A549 (cell line): ENCODE measurements at regions not wholly inside any gene's neighbourhood (a gene's known extent, or its start where the extent isn't known, plus 50 kb on each side); places are given as distances from the start of the nearest gene placed in this dataset.

Source experiments
- ATAC-seq, 2 experiments: fragments of 200-7000 bp in 1 of 2; fragments of >200 bp in 1 of 2; cut with Nextera tagmentation in 1 of 2; cut with Tn5 transposase in 1 of 2; 3 replicates each; pipeline versions ENCODE4 v1.8.0 to v1.9.1; 2018 to 2020; ENCODE audit warnings: mild to moderate bottlenecking in 1 of 2, moderate library complexity in 1 of 2
- CTCF ChIA-PET: fragments of 300-600 bp; sonication (Branson Sonifier 250); formaldehyde crosslinking; extraction: SDS; loops from one replicate; lab custom pipeline; 2021; ENCODE audit warnings: antibody characterized with exemption, inconsistent platforms; lab: Yijun Ruan, JAX
- POLR2A ChIA-PET: fragments of 350-600 bp; formaldehyde crosslinking; extraction: SDS; loops from one replicate; lab custom pipeline; 2021; ENCODE audit warnings: antibody characterized with exemption, inconsistent platforms; lab: Yijun Ruan, JAX
- DNase-seq, 2 experiments: peaks; one replicate each; pipeline versions ENCODE4 v3.0.0 to v3.0.0-alpha.2; 2011 to 2016; ENCODE audit warnings: low read depth in 1 of 2, low spot score in 1 of 2
- FAIRE-seq: peaks from 2 replicates; lab custom pipeline; 2011; peaks lifted over from hg19 to GRCh38; lab: Jason Lieb, UNC
- H3K27ac ChIP-seq, 2 experiments: fragments of >200 bp; sonication (Bioruptor Twin); formaldehyde crosslinking; 3 replicates each; pipeline ENCODE4 v1.5.1; 2016 to 2017
- H3K4me1 ChIP-seq: fragments of >200 bp; sonication (Bioruptor Twin); formaldehyde crosslinking; 3 replicates; pipeline ENCODE4 v1.6.1; 2016
- H3K4me2 ChIP-seq: fragments of >200 bp; sonication (Bioruptor Twin); formaldehyde crosslinking; 3 replicates; pipeline ENCODE4 v1.6.1; 2016
- H3K4me3 ChIP-seq: fragments of >200 bp; sonication (Bioruptor Twin); formaldehyde crosslinking; 3 replicates; pipeline ENCODE4 v1.5.1; 2016
- H3K9me3 ChIP-seq: fragments of >200 bp; sonication (Bioruptor Twin); formaldehyde crosslinking; 3 replicates; pipeline ENCODE4 v1.6.1; 2016
- CBX8 ChIP-seq: fragments of 200-600 bp; sonication (generic); IDR thresholded peaks from 2 replicates; pipeline ENCODE4 v1.6.1; 2016
- CHD2 ChIP-seq: fragments of 150-350 bp; IDR thresholded peaks from 2 replicates; pipeline ENCODE4 v1.6.1; 2014; ENCODE audit warnings: low read length; ENCODE audit not compliant: partially characterized antibody
- EP300 ChIP-seq, 2 experiments: fragments of >200 bp; sonication (Bioruptor Twin); formaldehyde crosslinking; IDR thresholded peaks; 2 replicates in 1 of 2; 3 replicates in 1 of 2; pipeline ENCODE4 v1.6.1; 2016 to 2017
- FOSB ChIP-seq: fragments of 250-450 bp; sonication (Bioruptor Pico); IDR thresholded peaks from 2 replicates; pipeline ENCODE4 v1.5.0; 2020; ENCODE audit warnings: mild to moderate bottlenecking, moderate library complexity
- FOSL2 ChIP-seq, 2 experiments: fragments of 450-650 bp in 1 of 2; fragments of >200 bp in 1 of 2; sonication (Bioruptor Twin) in 1 of 2; formaldehyde crosslinking; IDR thresholded peaks; 2 replicates each; pipeline versions ENCODE4 v1.5.0 to v1.6.1; 2016 to 2020; ENCODE audit warnings: mild to moderate bottlenecking in 1 of 2, moderate library complexity in 1 of 2
- GATA3 ChIP-seq: IDR thresholded peaks from 2 replicates; pipeline ENCODE4 v1.6.1; 2012; ENCODE audit warnings: borderline replicate concordance
- HOXB5 ChIP-seq: fragments of 250-450 bp; sonication (Bioruptor Pico); IDR thresholded peaks from 2 replicates; pipeline ENCODE4 v1.5.0; 2020; ENCODE audit warnings: mild to moderate bottlenecking, moderate library complexity
- JUN ChIP-seq, 2 experiments: fragments of >200 bp; sonication (Bioruptor Twin); formaldehyde crosslinking; IDR thresholded peaks; 2 replicates in 1 of 2; 3 replicates in 1 of 2; pipeline ENCODE4 v1.6.1; 2016 to 2017
- KDM1A ChIP-seq: fragments of 200-600 bp; sonication (generic); IDR thresholded peaks from 2 replicates; pipeline ENCODE4 v1.6.1; 2016; ENCODE audit warnings: low read depth, mild to moderate bottlenecking
- MAFK ChIP-seq: fragments of 450-650 bp; IDR thresholded peaks from 2 replicates; pipeline ENCODE4 v1.6.1; 2014; ENCODE audit not compliant: partially characterized antibody
- PHF8 ChIP-seq: fragments of 200-600 bp; sonication (generic); IDR thresholded peaks from 2 replicates; pipeline ENCODE4 v1.6.1; 2016; ENCODE audit warnings: low read depth, mild to moderate bottlenecking, antibody characterized with exemption, moderate library complexity, borderline replicate concordance
- POLR2AphosphoS2 ChIP-seq: conservative IDR thresholded peaks from 2 replicates; pipeline ENCODE4 v1.6.1; 2012; ENCODE audit warnings: low read length, improper control_type of control experiment, inconsistent platforms
- RAD21 ChIP-seq, 2 experiments: fragments of >200 bp in 1 of 2; sonication (Bioruptor Twin) in 1 of 2; formaldehyde crosslinking in 1 of 2; IDR thresholded peaks in 1 of 2; conservative IDR thresholded peaks in 1 of 2; 2 replicates in 1 of 2; 3 replicates in 1 of 2; pipeline ENCODE4 v1.6.1; 2012 to 2018; ENCODE audit warnings: inconsistent platforms in 1 of 2
- RFX5 ChIP-seq: fragments of 450-650 bp; IDR thresholded peaks from 2 replicates; pipeline ENCODE4 v1.7.1; 2014; ENCODE audit warnings: antibody characterized with exemption, mild to moderate bottlenecking, moderate library complexity
- SMC3 ChIP-seq: fragments of >200 bp; sonication (Bioruptor Twin); formaldehyde crosslinking; IDR thresholded peaks from 3 replicates; pipeline ENCODE4 v1.6.1; 2018; ENCODE audit warnings: inconsistent platforms
- ZNF302 ChIP-seq: fragments of 250-450 bp; sonication (Bioruptor Pico); IDR thresholded peaks from 2 replicates; pipeline ENCODE4 v1.9.0; 2021; ENCODE audit warnings: inconsistent platforms, mild to moderate bottlenecking, moderate library complexity
- ZSCAN20 ChIP-seq: fragments of 250-450 bp; sonication (Bioruptor Pico); IDR thresholded peaks from 2 replicates; pipeline ENCODE4 v1.8.0; 2022; ENCODE audit warnings: mild to moderate bottlenecking, moderate library complexity
- WGBS: methylation state at CpG from one replicate; pipeline ENCODE4 v1.1.6; 2017; ENCODE audit errors: missing lambda C conversion rate; 5-methylcytosine and 5-hydroxymethylcytosine counted together
- TF ChIP-seq, protein P1 (sequence below): fragments of 450-650 bp; IDR thresholded peaks from 2 replicates; pipeline ENCODE4 v1.6.1; 2014; ENCODE audit warnings: antibody characterized with exemption
- TF ChIP-seq, protein P2 (sequence below): fragments of 150-350 bp; IDR thresholded peaks from 2 replicates; pipeline ENCODE4 v1.6.1; 2014; ENCODE audit warnings: low read depth, mild to moderate bottlenecking, low read length
- TF ChIP-seq, protein P3 (sequence below): fragments of >200 bp; sonication (Bioruptor Twin); formaldehyde crosslinking; IDR thresholded peaks from 2 replicates; pipeline ENCODE4 v1.6.1; 2016
- TF ChIP-seq, protein P4 (sequence below): fragments of >200 bp; sonication (Bioruptor Twin); formaldehyde crosslinking; IDR thresholded peaks from 3 replicates; pipeline ENCODE4 v1.5.1; 2016

DNA sequence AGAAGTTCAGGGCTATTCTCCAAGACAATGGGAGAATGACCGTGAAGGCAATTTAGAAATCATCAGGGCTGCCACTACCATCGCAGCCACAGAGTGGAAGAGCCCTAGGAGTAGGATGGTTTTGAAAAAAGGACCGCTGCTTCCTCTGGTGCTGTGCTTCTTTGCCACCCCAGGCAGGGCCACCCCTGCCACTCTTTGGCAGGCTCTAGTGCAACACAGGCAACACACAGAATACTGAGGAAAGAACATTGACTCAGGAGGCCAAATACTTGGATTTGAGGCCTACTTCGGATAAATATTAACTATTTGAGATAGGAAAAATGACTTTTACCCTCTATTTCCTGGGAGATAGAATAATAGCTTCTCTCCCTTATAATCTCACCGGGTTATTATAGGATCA is 228.9 kb upstream of the BOD1L1 start:
- peaks cover 4% of the 10 kb centered on the region; the same call in 1 of the 3 replicates for H3K9me3 ChIP-seq
- ChIA-PET POLR2A (no interaction called here), CTCF (no interaction called here)
- FAIRE-seq (no peak), ATAC-seq (no peak), DNase-seq (no peak)
- TF ChIP-seq ZNF302: no peak
- TF ChIP-seq, protein P1, sequence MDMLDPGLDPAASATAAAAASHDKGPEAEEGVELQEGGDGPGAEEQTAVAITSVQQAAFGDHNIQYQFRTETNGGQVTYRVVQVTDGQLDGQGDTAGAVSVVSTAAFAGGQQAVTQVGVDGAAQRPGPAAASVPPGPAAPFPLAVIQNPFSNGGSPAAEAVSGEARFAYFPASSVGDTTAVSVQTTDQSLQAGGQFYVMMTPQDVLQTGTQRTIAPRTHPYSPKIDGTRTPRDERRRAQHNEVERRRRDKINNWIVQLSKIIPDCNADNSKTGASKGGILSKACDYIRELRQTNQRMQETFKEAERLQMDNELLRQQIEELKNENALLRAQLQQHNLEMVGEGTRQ: no peak
- no peak for TF ChIP-seq EP300 (IDR thresholded peaks at IDR 0.05)
- no peak for TF ChIP-seq JUN (IDR thresholded peaks at IDR 0.05)
- no peak for TF ChIP-seq FOSL2 (IDR thresholded peaks at IDR 0.05)
- no peak for TF ChIP-seq FOSL2 (CRISPR knock-in tag; IDR thresholded peaks at IDR 0.05)
- no peak for TF ChIP-seq CBX8
- no peak for TF ChIP-seq RFX5
- no peak for TF ChIP-seq HOXB5 (CRISPR knock-in tag)
- TF ChIP-seq SMC3: no peak
- TF ChIP-seq GATA3: no peak
- no peak overlapping the region for H3K4me3 ChIP-seq
- H3K4me1 ChIP-seq: no peaks in the 10 kb centered on the region
- H3K27ac ChIP-seq: no peak overlapping the region
- H3K4me2 ChIP-seq: no peak overlapping the region
- WGBS: 77% methylated on average over 5 of the region's 5 CpGs

DNA sequence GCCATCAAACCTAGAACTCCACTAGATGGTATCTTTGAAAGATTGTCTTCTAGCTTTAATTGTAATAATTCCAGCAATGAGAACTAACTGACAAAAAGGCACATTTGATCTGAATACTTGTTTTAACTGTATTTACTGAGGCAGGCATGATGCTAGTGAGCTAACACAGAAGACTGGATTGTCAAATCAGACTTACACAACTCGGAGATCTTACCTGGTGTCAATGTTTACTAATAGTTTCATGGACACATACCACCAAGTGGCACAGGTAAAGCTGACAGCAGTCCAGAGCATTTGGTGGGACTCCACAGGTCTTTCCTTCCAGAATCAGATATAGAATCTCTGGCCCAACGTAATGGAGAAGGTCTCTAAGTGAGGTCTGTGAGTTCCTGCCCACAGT is 229.9 kb upstream of the BOD1L1 start:
- TF ChIP-seq FOSB (CRISPR knock-in tag): no peak
- TF ChIP-seq RAD21 (conservative IDR thresholded peaks at IDR 0.05 in 1 of 2, IDR thresholded peaks at IDR 0.05 in 1 of 2): no peak
- no peak for TF ChIP-seq MAFK
- no peak overlapping the region for H3K27ac ChIP-seq
- 54% methylated on average over 2 of the region's 2 CpGs for WGBS
- FAIRE-seq: no peak
- no peak overlapping the region for H3K4me2 ChIP-seq
- no peaks in the 10 kb centered on the region for H3K4me1 ChIP-seq
- no peak overlapping the region for H3K4me3 ChIP-seq
- peaks cover 14% of the 10 kb centered on the region; the same call in 1 of the 3 replicates for H3K9me3 ChIP-seq
- ChIA-PET POLR2A (no interaction called here), CTCF (no interaction called here)
- no peak for DNase-seq
- ATAC-seq: no peak

DNA sequence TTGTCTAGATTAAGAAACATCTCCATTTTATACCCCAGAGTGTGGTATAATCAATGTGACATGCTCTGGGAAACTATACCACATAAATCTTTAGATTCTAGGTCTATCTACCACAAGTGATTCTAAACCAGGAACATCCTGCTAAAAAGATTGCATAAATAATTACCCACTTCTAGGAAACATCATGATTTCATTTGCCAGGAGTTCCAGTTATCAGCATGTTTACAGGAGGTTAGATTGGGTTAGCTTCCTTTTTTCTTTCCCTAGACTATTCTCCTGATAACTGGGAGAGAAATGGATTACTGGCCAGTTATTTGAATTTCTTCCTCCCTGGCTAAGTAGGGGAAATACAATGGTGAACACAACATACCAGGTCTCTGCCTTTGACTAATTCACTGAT is 230.3 kb upstream of the BOD1L1 start:
- DNase-seq (no peak), FAIRE-seq (no peak), ATAC-seq (no peak)
- TF ChIP-seq CHD2: no peak
- TF ChIP-seq, protein P2, sequence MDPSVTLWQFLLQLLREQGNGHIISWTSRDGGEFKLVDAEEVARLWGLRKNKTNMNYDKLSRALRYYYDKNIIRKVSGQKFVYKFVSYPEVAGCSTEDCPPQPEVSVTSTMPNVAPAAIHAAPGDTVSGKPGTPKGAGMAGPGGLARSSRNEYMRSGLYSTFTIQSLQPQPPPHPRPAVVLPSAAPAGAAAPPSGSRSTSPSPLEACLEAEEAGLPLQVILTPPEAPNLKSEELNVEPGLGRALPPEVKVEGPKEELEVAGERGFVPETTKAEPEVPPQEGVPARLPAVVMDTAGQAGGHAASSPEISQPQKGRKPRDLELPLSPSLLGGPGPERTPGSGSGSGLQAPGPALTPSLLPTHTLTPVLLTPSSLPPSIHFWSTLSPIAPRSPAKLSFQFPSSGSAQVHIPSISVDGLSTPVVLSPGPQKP: no peak
- TF ChIP-seq GATA3: no peak
- TF ChIP-seq ZSCAN20: no peak
- no peak for TF ChIP-seq PHF8
- no peak for TF ChIP-seq POLR2AphosphoS2
- TF ChIP-seq, protein P3, sequence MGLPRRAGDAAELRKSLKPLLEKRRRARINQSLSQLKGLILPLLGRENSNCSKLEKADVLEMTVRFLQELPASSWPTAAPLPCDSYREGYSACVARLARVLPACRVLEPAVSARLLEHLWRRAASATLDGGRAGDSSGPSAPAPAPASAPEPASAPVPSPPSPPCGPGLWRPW: no peak
- TF ChIP-seq KDM1A: no peak
- TF ChIP-seq, protein P4, sequence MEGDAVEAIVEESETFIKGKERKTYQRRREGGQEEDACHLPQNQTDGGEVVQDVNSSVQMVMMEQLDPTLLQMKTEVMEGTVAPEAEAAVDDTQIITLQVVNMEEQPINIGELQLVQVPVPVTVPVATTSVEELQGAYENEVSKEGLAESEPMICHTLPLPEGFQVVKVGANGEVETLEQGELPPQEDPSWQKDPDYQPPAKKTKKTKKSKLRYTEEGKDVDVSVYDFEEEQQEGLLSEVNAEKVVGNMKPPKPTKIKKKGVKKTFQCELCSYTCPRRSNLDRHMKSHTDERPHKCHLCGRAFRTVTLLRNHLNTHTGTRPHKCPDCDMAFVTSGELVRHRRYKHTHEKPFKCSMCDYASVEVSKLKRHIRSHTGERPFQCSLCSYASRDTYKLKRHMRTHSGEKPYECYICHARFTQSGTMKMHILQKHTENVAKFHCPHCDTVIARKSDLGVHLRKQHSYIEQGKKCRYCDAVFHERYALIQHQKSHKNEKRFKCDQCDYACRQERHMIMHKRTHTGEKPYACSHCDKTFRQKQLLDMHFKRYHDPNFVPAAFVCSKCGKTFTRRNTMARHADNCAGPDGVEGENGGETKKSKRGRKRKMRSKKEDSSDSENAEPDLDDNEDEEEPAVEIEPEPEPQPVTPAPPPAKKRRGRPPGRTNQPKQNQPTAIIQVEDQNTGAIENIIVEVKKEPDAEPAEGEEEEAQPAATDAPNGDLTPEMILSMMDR: no peak
- Histone ChIP-seq H3K9me3 (peaks cover 16% of the 10 kb centered on the region; the same call in 1 of the 3 replicates), H3K4me2 (no peak overlapping the region), H3K4me1 (no peaks in the 10 kb centered on the region), H3K4me3 (no peak overlapping the region), H3K27ac (no peak overlapping the region)
- ChIA-PET POLR2A (no interaction called here), CTCF (no interaction called here)
